Testis (tissue), 2 donors: ENCODE measurements at regions not wholly inside any gene's neighbourhood (a gene's known extent, or its start where the extent isn't known, plus 50 kb on each side); places are given as distances from the start of the nearest gene placed in this dataset.

Experiments used
- DNase-seq: peaks from one replicate; pipeline ENCODE4 v3.0.0-alpha.2; 2019
- H3K27ac ChIP-seq, 2 donors: fragments of 200-600 bp; sonication (generic); one replicate each; pipeline ENCODE4 v1.5.1; 2019
- H3K27me3 ChIP-seq: fragments of 200-600 bp; sonication (generic); one replicate; pipeline ENCODE4 v1.5.1; 2019
- H3K36me3 ChIP-seq: fragments of 200-600 bp; sonication (generic); one replicate; pipeline ENCODE4 v1.5.1; 2017; ENCODE audit warnings: low read depth; ENCODE audit errors: missing control alignments
- H3K4me1 ChIP-seq: fragments of 200-600 bp; sonication (generic); one replicate; pipeline ENCODE4 v1.5.1; 2019
- H3K4me3 ChIP-seq, 2 donors: fragments of 200-600 bp; sonication (generic); one replicate each; pipeline ENCODE4 v1.5.1; 2017 to 2019
- H3K9me3 ChIP-seq: fragments of 200-600 bp; sonication (generic); one replicate; pipeline ENCODE4 v1.5.1; 2017
- POLR2A ChIP-seq: fragments of 450-650 bp; IDR thresholded peaks from one replicate; pipeline ENCODE4 v1.6.1; 2017; ENCODE audit warnings: antibody characterized with exemption, mild to moderate bottlenecking, moderate library complexity
- WGBS, 2 donors: methylation state at CpG; one replicate each; pipeline ENCODE4 v1.1.5; 2018; 5-methylcytosine and 5-hydroxymethylcytosine counted together
- intact Hi-C: fragments of 100-400 bp; cut with DNase I; formaldehyde crosslinking; loops from one replicate; pipeline ENCODE4 v1.15.1; 2023; ENCODE audit warnings: low total_unique reads
- TF ChIP-seq, protein P1 (sequence below), 3 experiments: fragments of 450-650 bp in 2 of 3; fragments of 200-600 bp in 1 of 3; sonication (generic) in 1 of 3; IDR thresholded peaks; one replicate each; pipeline ENCODE4 v1.5.1; 2016 to 2019; ENCODE audit warnings: antibody characterized with exemption in 3 of 3, mild to moderate bottlenecking in 2 of 3, moderate library complexity in 1 of 3

DNA sequence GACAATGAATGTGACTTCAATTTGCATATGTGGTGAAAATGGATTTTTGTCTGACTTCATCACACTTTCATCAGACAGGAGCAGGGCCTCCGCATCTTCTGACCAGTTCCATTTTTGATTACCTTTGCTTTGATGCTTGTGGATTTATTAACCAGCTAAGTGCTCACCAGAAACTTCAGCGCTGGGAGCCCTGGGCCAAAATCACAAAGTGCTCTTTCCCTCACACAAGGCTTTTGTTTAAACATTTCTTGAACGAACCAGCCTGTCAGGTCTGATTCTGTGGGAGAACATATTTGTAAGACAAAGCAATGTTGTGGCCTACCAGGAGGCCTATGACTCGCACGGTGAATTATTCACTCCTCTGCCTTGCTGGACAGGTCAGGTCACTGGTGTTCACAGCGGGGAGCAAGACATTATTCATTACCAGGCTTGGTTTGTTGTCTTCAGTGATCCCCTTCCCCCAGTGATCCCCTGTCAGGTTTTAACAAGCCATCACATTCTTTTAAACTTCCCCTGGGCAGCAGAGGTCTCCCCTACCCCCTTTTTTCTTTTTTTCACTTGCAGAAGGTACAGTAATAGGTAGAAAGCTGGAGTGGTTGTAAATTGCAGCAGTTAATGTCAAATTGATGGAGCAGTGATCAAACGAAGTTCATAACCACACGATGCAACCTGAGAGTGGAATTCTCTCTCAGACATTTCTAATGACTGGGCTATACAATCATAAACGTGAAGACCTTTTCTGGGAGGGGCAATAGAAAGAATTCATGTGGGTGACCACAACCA lies 167.5 kb upstream of the PRICKLE1 start:
- intact Hi-C loops, result no loop called here
- Histone ChIP-seq H3K36me3 (no peaks in the 10 kb centered on the region), H3K4me3 (no peak overlapping the region), H3K9me3 (no peaks in the 10 kb centered on the region), H3K4me1 (no peaks in the 10 kb centered on the region), H3K27me3 (no peaks in the 10 kb centered on the region), H3K27ac (no peak overlapping the region)
- DNase-seq, result no peak
- TF ChIP-seq, protein P1, sequence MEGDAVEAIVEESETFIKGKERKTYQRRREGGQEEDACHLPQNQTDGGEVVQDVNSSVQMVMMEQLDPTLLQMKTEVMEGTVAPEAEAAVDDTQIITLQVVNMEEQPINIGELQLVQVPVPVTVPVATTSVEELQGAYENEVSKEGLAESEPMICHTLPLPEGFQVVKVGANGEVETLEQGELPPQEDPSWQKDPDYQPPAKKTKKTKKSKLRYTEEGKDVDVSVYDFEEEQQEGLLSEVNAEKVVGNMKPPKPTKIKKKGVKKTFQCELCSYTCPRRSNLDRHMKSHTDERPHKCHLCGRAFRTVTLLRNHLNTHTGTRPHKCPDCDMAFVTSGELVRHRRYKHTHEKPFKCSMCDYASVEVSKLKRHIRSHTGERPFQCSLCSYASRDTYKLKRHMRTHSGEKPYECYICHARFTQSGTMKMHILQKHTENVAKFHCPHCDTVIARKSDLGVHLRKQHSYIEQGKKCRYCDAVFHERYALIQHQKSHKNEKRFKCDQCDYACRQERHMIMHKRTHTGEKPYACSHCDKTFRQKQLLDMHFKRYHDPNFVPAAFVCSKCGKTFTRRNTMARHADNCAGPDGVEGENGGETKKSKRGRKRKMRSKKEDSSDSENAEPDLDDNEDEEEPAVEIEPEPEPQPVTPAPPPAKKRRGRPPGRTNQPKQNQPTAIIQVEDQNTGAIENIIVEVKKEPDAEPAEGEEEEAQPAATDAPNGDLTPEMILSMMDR (IDR thresholded peaks at IDR 0.05), result no peak
- TF ChIP-seq POLR2A, result no peak
- WGBS, 2 donors, result 74 to 79% methylated on average over 9 of the region's 9 CpGs

DNA sequence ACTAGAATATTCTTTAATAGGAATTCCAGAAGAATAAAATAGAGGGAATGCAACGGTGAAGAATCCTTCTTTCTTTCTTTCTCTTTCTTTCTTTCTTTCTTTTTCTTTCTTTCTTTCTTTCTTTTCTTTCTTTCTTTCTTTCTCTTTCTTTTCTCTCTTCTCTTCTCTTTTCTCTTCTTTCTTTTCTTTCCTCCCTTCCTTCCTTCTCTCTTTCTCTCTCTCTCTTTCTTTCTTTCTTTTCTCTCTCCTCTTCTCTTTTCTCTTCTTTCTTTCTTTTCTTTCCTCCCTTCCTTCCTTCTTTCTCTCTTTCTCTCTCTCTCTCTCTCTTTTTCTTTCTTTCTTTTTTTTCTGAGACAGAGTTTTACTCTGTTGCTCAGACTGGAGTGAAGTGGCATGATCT lies 160.8 kb upstream of the PRICKLE1 start:
- intact Hi-C loops, result no loop called here
- H3K27ac ChIP-seq, result no peak overlapping the region

DNA sequence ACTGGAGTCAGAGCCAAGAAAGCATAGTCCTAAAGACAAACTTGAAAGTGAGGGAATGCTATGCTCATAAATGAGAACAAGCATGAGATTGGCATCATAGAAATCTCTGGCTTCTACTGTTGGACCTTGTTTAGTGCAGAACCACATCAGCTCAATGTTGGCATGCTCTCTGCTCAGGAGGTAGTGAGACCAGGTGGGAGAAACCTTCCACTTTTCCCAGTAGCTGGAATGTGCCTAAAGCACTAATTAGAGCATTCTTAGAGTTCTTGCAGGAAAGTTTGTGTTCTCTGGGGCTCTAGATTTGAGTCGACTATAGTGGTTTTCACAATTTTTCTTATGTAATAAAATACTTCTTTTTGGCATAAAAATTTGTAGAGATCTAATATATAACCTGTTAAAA lies 159.7 kb upstream of the PRICKLE1 start:
- intact Hi-C loops, result no loop called here
- WGBS, 2 donors, result 68 to 86% methylated on average over 1 of the region's 1 CpG
- no peak for DNase-seq
- Histone ChIP-seq H3K4me3 (no peak overlapping the region), H3K4me1 (peaks cover 3% of the 10 kb centered on the region), H3K36me3 (no peaks in the 10 kb centered on the region), H3K27ac (no peak overlapping the region), H3K27me3 (no peaks in the 10 kb centered on the region), H3K9me3 (no peaks in the 10 kb centered on the region)
- TF ChIP-seq, protein P1 (IDR thresholded peaks at IDR 0.05), result no peak
- TF ChIP-seq POLR2A, result no peak

More for the DNA sequence above, 160.8 kb upstream of the PRICKLE1 start:
- no peak overlapping the region for H3K4me3 ChIP-seq
- H3K9me3 ChIP-seq, result no peaks in the 10 kb centered on the region
- H3K36me3 ChIP-seq, result no peaks in the 10 kb centered on the region
- no peaks in the 10 kb centered on the region for H3K4me1 ChIP-seq
- DNase-seq, result no peak
- WGBS, 2 donors, result 89 to 95% methylated on average over 1 of the region's 1 CpG
- H3K27me3 ChIP-seq, result no peaks in the 10 kb centered on the region
- TF ChIP-seq, protein P1 (IDR thresholded peaks at IDR 0.05), result no peak
- no peak for TF ChIP-seq POLR2A

DNA sequence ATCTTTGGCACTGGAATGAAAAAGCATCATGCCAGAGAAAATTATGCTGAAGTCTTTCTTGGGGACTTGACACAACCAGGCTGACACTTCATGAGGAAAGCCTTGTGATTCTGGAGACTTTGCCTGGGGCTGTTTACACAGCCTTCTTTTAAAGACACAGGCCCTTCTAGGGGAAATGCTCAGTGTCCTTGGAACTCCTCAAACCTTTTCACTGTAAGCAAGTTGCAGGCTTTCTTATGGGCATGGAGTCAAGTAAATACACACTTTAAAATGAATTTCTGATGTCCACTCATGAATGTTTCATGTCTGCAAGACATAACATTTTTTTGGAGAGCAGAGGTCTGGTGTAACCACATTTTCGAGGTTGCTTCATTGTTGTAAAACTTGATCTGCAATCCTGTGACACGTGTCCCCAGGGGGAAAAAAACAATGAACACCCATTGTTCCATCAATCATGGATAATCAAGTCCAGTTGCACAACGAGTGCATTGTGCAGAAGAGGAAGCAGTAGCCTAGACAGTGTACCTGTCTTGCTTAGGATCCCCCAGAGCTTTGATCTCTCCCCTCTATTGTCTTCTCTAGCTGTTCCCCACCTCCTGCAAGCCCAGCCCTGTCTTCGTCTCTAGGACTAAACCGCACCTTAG lies 155.1 kb upstream of the PRICKLE1 start:
- no peak for DNase-seq
- Histone ChIP-seq H3K9me3 (no peaks in the 10 kb centered on the region), H3K4me1 (peaks cover 3% of the 10 kb centered on the region), H3K27ac (no peak overlapping the region), H3K4me3 (no peak overlapping the region), H3K27me3 (no peaks in the 10 kb centered on the region), H3K36me3 (no peaks in the 10 kb centered on the region)
- WGBS, 2 donors, result 52 to 60% methylated on average over 5 of the region's 5 CpGs
- intact Hi-C loops, result no loop called here
- TF ChIP-seq, protein P1 (IDR thresholded peaks at IDR 0.05), result no peak
- no peak for TF ChIP-seq POLR2A
